ENCODE measurements at regions not wholly inside any gene's neighbourhood (a gene's known extent, or its start where the extent isn't known, plus 50 kb on each side); places are given as distances from the start of the nearest gene placed in this dataset.

DNA sequence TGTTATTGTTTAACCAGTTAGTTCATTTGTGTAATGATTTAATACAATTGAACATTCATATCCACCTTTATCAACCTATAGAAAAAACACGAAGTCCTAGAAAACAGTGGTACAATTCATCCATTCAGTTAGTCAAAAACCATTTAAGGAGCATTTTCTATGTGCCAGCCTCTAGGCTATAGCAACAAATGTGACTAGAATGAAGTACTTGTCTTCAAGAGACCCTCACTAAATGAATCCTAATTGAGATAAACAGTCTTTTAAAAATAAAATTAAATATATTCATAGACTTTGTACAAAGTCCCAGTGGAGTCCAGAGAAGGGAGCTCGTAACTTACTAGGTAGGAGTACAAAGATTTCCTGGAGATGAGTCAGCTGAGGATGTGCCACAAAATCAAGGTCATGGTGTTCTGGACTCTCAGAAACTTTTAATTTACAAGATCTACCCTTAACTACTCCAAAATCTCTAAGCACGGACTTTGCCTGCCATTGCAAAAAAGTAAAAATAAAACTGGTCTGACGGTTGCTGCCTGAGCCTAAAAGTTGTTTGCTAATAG is 430.7 kb upstream of the DCN start:
- in situ Hi-C loops (cut with MboI; ENCODE audit: low sequenced_read_pairs) = no loop called here

- in situ Hi-C loops (cut with MboI; ENCODE audit: low sequenced_read_pairs) = no loop called here
Observed at GRCh38 chr12:91610561-91610960, 427.9 kb upstream of the DCN start.

DNA sequence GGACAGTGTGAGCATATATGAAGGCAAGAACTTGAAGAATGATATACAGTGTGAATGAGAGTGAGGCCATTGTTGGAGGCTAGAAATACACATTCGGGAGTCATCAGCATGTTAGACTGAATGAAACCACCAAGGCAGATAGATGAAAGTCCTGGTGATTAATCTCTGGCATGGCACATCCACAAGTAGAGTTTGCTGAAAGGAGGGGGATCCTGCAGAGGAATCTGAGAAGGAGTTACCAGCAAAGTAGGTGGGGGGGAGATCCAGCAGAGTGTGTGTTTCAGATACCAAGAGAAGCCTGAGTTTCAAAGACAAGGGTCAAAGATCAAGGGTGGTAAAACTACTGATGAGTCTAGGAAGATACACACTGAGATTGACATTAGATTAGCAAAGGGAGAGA is 426.7 kb upstream of the DCN start:
- in situ Hi-C loops (cut with MboI; ENCODE audit: low sequenced_read_pairs) = no loop called here

GRCh38 chr12:91608542-91608941 is 425.9 kb upstream of the DCN start:
- in situ Hi-C loops (cut with MboI; ENCODE audit: low sequenced_read_pairs) = no loop called here

DNA sequence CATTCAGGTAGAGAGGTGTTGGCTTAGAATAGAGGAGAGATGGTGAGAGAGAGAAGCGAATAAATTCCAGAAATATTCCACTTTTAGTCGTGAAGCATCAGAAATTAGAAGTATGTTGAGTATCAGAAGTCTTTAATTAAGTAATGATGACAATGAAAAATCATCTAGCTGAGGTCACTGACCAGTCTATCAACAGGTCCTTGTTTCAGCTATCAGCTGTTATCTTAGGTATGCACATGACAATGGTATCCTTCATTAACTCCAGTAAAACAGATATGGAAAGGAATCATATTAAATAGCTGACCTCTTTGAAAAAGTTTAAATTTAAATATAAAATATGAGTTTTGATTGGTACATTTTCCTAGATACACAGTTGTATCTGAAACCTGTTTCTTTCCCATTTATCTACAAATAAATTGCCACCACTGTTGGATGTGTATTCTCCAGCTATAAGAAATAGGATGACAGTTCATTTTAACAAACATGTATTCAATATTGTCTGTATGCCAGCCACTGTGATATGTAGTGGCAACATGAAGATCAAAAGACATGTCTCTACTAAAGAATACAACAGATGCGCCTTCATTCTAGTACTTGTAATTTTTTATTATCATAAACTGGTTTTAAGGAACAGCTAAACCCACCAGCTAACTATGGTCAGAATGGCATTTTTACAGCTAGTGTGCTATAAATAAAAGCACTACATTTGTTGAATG is 424.2 kb upstream of the DCN start:
- in situ Hi-C loops (cut with MboI; ENCODE audit: low sequenced_read_pairs) = no loop called here

DNA sequence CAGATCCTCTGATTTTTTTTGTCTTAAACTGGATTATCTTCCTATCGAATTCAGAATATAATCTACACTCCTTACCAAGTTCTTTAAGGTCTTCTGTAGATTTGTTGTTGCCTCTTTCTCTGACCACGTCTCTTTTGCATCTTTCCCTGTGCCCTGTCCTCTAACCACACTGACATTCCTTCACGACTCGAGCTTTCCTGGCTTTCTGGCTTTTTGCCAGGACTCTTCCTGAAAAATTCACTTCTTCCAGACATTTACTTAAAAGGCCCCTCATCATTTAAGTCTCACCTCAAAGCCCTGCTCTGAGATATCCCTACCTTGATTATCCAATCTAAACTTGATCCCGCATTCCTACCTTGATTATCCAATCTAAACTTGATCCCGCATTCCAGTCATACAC is 422.3 kb upstream of the DCN start:
- in situ Hi-C loops (cut with MboI; ENCODE audit: low sequenced_read_pairs) = no loop called here

GRCh38 chr12:91603060-91603459 is 420.4 kb upstream of the DCN start:
- in situ Hi-C loops (cut with MboI; ENCODE audit: low sequenced_read_pairs) = no loop called here

GRCh38 chr12:91601054-91601453 is 418.4 kb upstream of the DCN start:
- in situ Hi-C loops (cut with MboI; ENCODE audit: low sequenced_read_pairs) = no loop called here

DNA sequence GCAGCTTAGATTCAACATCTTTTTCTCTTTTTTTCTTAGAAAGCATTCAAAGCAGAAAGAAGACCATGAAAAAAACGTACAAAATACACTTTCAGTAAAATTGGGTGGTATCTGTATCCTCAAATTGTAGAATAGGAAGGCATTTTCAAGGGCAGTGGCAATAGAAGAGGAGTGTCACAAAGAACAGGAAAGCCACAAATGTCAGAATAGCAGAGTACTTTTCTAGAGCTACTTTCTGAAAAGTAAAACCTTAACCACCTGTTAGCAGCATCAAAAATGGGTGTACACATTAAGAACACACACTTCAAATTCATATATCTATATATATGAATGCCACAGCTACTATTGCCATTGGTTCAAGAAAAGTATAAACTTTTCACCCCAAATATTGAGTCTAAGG is 412.1 kb upstream of the DCN start:
- in situ Hi-C loops (cut with MboI; ENCODE audit: low sequenced_read_pairs) = no loop called here

DNA sequence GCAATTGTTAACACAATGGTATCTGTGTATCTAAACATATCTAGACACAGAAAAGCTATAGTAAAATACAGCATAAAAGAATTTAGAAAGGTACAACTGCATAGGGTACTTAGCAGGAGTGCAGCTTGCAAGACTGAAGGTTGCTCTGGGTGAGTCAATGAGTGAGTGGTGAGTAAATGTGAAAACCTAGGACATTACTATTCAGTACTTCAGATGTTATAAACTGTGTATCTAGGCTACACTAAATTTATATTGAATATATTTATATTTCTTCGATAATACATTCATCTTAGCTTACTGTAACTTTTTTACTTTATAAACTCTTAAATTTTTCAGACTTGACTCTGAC is 409.0 kb upstream of the DCN start:
- in situ Hi-C loops (cut with MboI; ENCODE audit: low sequenced_read_pairs) = no loop called here

DNA sequence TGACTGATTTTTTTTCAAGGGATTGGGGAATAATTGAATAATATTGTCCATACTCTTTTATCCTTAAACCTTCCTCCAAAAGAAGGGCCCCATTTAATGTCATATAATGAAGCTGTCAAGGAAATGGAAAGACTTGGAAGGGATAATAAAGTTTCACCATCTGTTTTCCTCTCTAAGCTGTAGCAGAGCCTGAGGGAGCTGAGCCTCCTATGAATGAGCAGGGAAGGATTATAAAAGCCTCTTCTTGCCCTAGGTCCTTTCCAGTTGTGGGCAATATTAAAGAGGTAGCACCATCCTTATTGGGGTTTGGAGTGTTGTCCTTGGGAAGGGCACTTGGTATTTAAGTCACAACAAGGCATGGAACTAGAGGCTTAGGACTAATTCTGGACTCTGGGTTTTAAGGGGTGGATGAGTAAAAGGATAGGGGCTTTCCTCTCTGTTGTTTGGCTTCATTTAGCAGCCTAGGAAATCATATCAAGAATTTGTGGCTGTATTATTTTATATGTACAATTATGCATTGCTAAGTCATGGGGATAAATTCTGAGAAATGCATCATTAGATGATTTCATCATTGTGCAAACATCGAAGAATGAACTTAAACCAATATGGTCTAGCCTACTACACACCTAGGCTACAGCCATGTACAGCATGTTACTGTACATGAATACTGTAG is 408.5 kb upstream of the DCN start:
- in situ Hi-C loops (cut with MboI; ENCODE audit: low sequenced_read_pairs) = no loop called here

GRCh38 chr12:91588874-91589454 is 406.3 kb upstream of the DCN start:
- in situ Hi-C loops (cut with MboI; ENCODE audit: low sequenced_read_pairs) = no loop called here

DNA sequence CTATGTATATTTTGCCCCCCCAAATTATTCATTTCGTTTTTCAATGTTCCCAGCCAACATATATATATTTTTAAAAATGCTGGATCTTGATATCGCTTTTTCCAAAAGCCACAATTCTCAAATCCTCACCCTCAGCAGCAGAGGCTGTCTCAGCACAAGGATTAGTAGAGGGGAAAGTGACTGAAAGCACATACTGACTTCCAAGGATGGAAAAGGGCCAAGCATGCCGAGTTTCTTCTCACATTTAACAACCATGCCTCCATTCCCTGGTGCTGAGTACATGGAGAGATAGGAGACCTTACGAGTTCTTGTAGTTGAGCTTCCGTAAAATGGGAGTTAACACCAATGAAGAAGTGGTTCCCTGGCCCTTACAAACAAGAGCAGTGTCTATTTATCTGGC is 403.4 kb upstream of the DCN start:
- in situ Hi-C loops (cut with MboI; ENCODE audit: low sequenced_read_pairs) = no loop called here

DNA sequence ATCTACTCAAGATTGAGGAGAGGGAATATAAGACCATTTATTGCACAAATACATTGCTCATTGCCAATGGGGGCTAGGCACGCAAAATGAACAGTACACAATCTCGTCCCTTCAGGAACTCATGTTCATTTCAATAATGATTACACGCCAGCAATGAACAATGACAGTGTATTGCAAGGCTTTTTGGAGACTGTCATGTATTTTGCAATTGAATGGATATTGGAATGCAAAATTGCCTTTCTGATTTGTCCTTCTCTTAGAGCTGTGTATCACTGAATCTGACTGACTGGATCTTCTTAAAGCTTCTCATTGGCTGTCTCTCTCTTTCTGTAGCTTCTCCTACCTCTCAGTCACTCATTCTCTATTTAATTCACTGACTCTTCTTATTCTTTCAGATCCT is 400.2 kb upstream of the DCN start:
- in situ Hi-C loops (cut with MboI; ENCODE audit: low sequenced_read_pairs) = no loop called here

- in situ Hi-C loops (cut with MboI; ENCODE audit: low sequenced_read_pairs) = no loop called here
Observed at GRCh38 chr12:91579516-91580263, 397.1 kb upstream of the DCN start.

DNA sequence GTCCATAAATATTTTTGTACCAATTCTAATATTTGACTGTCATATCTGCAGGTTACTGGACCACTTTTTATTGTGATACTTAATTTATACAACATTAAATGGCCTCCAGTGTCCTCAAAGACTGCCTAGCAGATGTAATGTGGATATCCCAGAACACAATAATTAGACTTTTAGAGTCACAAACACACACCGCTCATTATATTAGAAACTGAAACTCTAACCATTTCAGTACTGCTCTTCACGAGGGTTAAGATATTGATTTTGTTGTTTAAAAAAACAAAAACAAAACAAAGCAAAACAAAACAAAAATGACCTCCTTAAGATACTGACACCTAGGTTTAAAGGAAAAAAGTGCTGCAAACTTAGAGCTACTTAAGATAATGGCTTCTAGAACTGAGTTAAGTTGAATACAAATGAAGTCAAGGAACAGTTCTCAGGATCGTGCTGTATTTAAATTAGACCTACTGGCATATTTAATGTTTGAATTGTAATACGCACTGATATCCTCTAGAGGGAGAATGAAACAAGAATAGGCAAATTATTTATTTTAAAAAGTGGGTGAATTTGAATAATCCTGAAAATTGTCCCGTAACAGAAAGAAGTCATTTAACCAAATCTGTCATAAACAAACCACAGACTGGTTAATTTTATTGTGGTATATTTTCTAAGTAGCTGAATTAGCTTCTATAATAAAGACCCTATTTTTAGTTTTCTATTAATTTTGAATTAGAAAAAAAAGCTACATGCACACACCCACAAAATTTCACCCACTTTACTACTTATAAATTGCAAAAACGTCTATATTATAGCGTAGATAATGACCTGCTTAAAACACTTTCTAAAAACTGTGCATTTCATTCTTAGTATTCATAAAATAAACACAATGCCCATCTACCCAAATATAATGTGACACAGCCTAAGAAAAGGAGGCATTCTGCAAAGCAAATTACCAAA is 395.2 kb upstream of the DCN start:
- in situ Hi-C loops (cut with MboI; ENCODE audit: low sequenced_read_pairs) = no loop called here

DNA sequence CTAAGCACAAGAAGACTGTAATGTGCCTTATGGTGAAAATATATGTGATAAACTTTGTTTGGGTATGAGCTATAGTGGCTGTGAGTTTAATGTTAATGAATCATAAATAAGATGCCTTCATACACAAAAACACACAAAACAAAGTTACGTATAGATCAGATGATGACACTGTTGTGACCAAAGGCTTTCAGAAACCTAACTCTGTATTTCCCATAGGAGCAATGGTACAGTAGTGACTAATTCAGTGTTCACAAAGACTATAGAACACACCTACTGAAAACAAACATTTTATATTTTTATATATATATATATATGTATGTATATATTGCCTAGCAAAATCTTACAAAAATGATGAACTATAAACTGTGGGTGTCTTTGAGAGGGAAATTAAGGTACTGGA is 393.8 kb upstream of the DCN start:
- in situ Hi-C loops (cut with MboI; ENCODE audit: low sequenced_read_pairs) = no loop called here

DNA sequence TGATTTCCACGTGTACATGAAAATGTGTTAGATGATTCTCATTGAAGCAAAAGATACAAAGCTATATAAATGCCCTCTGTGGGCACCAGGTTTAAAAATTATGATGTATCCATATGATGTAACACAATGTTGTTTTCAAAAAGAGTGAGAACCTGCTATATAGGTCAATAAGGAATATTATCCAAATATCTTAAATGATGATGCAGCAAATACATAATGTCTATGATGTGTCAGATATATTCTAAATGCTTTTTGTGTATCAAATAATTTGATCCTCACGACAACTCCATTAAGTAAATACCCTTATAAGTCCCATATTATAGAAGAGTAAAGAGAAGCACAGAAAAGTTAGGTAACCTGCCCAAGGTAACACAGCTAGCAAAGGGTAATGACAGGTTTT is 393.0 kb upstream of the DCN start:
- in situ Hi-C loops (cut with MboI; ENCODE audit: low sequenced_read_pairs) = no loop called here

DNA sequence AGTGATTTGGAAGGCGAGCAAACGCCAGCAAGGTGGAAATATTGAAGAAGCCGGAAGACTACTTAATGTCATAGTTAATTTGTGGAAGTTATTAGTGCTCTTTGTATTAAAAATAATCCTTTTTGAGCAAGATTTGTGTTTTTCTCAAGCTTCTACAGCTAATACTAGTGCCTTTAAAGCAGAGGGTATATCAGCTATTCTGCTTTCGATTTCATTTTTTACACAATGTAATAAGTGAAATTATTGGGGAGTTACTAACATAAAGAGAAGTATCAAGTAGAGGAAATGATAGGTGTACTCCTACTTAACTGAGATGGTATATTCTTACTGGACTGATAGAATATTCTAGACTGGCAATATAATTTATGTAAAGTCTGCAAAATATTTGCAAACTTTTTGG is 392.4 kb upstream of the DCN start:
- in situ Hi-C loops (cut with MboI; ENCODE audit: low sequenced_read_pairs) = no loop called here

DNA sequence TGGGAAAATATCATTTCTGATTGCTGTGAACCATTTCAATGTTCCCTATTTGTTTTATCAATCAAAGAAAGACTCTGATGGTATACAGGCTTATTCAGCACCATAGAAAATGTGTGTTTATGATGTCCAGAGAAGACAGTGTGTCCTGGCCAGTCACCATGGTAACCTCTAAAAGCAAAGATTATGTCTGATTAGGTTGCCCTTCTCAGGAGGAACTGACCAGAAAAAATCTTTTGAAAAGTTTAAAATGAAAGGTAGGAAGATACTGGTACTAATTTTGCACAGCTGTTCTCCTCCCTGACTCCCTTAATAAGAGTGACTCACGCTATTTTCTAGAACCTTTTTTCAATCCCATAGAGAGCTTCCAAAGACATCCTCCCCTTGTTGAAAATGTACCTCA is 391.8 kb upstream of the DCN start:
- in situ Hi-C loops (cut with MboI; ENCODE audit: low sequenced_read_pairs) = no loop called here
